Activated CD4-positive, alpha-beta memory T cell treated with anti-CD3 and anti-CD28 coated beads for 36 hours (primary cell): ENCODE measurements at regions not wholly inside any gene's neighbourhood (a gene's known extent, or its start where the extent isn't known, plus 50 kb on each side); places are given as distances from the start of the nearest gene placed in this dataset.

Source experiments
- CTCF ChIA-PET: fragments of 350-600 bp; sonication (Branson Sonifier 250); formaldehyde crosslinking; loops from one replicate; lab custom pipeline; 2021; ENCODE audit warnings: antibody characterized with exemption, inconsistent platforms; lab: Charles Lee
- POLR2A ChIA-PET: fragments of 350-600 bp; sonication (Branson Sonifier 250); formaldehyde crosslinking; loops from one replicate; lab custom pipeline; 2021; ENCODE audit warnings: antibody characterized with exemption; lab: Charles Lee
- DNase-seq: peaks from one replicate; pipeline ENCODE4 v3.0.0-alpha.2; 2020
- H3K27ac Mint-ChIP-seq: one replicate; pipeline ENCODE4 v1.8.0; 2021; ENCODE audit warnings: mixed read lengths
- H3K27me3 Mint-ChIP-seq: one replicate; pipeline ENCODE4 v1.8.0; 2021; ENCODE audit warnings: mixed read lengths
- H3K36me3 Mint-ChIP-seq: one replicate; pipeline ENCODE4 v1.8.0; 2021; ENCODE audit warnings: mixed read lengths
- H3K4me1 Mint-ChIP-seq: one replicate; pipeline ENCODE4 v1.8.0; 2021; ENCODE audit warnings: low read depth, mixed read lengths
- H3K4me3 Mint-ChIP-seq: one replicate; pipeline ENCODE4 v1.8.0; 2021; ENCODE audit warnings: mild to moderate bottlenecking, mixed read lengths
- H3K9me3 Mint-ChIP-seq: one replicate; pipeline ENCODE4 v1.8.0; 2021; ENCODE audit warnings: mixed read lengths
- intact Hi-C: fragments of 100-400 bp; cut with micrococcal nuclease; formaldehyde crosslinking; loops from one replicate; pipeline ENCODE4 v1.15.1; 2023

DNA sequence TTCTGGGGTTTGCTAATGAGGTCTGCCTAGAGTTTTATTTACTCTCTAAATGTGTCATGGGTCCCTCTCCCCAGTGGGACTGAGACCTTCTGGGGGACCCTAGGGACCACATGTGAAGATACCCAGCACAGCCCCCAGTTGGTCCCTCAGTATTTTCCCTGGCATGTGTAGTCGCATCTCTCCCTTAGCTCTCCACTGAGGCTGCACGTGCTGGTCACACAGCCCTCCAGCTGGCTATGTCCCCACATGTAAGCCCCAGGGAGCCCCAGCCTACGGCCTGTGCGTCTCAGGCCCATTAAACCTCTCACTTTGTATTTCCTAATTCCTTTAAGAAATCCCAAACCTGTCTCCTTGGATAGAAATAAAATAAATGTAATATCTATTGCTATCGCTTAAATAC, 189.6 kb upstream of the TSHZ3 start:
- intact Hi-C loops = no loop called here
- POLR2A ChIA-PET = no interaction called here

DNA sequence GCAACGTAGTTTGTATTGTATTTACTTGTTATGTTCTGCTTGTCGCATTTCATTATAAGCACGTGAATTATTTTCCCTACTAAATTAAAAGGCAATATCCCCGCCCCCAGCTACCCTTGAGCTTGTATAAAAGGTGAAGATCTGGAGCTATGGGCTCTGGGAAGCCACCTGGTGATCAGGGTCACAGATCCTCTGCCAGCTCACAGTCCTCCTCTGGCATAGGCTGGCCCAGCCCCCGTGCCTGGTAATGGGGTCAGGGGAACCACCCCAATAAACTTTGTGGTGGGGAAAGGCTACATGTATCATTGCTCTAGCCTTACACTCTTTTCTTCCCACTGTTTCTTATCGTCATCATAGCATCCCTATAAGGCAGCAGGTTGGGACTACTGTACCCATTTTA, 190.2 kb upstream of the TSHZ3 start:
- H3K4me1 Mint-ChIP-seq = no peaks in the 10 kb centered on the region
- no peak overlapping the region for H3K4me3 Mint-ChIP-seq
- no peak for DNase-seq
- H3K9me3 Mint-ChIP-seq = peaks cover 6% of the 10 kb centered on the region
- no peak overlapping the region for H3K27ac Mint-ChIP-seq
- peaks cover 7% of the 10 kb centered on the region for H3K27me3 Mint-ChIP-seq
- POLR2A ChIA-PET = no interaction called here
- intact Hi-C loops = no loop called here
- no peaks in the 10 kb centered on the region for H3K36me3 Mint-ChIP-seq
- CTCF ChIA-PET = no interaction called here

More for the DNA sequence above, 189.6 kb upstream of the TSHZ3 start:
- H3K4me1 Mint-ChIP-seq = no peaks in the 10 kb centered on the region
- CTCF ChIA-PET = no interaction called here
- H3K27me3 Mint-ChIP-seq = peaks cover 7% of the 10 kb centered on the region
- H3K4me3 Mint-ChIP-seq = no peak overlapping the region
- peaks cover 6% of the 10 kb centered on the region for H3K9me3 Mint-ChIP-seq
- no peak for DNase-seq
- no peak overlapping the region for H3K27ac Mint-ChIP-seq
- H3K36me3 Mint-ChIP-seq = no peaks in the 10 kb centered on the region

- Mint-ChIP-seq H3K9me3 (peaks cover 6% of the 10 kb centered on the region), H3K4me3 (no peak overlapping the region), H3K27me3 (peaks cover 7% of the 10 kb centered on the region), H3K36me3 (no peaks in the 10 kb centered on the region), H3K27ac (no peak overlapping the region), H3K4me1 (no peaks in the 10 kb centered on the region)
- ChIA-PET CTCF (no interaction called here), POLR2A (no interaction called here)
- DNase-seq = no peak
- intact Hi-C loops = no loop called here
These were observed 192.2 kb upstream of the TSHZ3 start for GRCh38 chr19:31541396-31541795.

DNA sequence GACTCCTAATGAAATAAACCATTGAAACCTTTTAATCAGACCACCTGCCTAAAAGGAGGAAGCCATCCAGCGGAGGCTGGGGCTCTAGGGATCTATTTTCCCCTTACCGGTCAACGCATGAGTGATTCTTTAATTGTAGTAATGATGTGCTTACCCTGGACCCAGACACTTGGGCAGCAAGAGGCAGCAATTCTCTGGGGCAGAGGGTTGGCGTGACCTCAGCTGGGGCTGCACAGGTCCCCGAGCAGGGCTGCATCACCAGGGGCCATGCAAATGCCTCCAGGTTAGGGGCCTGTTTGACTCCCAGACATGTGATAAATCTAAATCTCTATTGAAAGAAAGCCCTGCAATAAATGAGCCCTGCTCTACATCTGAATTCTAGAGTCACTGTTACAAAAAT, 194.2 kb upstream of the TSHZ3 start:
- no peak for DNase-seq
- H3K4me3 Mint-ChIP-seq = no peak overlapping the region
- H3K36me3 Mint-ChIP-seq = no peaks in the 10 kb centered on the region
- peaks cover 7% of the 10 kb centered on the region for H3K27me3 Mint-ChIP-seq
- H3K9me3 Mint-ChIP-seq = no peaks in the 10 kb centered on the region
- POLR2A ChIA-PET = no interaction called here
- CTCF ChIA-PET = no interaction called here
- H3K27ac Mint-ChIP-seq = no peak overlapping the region
- intact Hi-C loops = no loop called here
- no peaks in the 10 kb centered on the region for H3K4me1 Mint-ChIP-seq

- Mint-ChIP-seq H3K4me3 (no peak overlapping the region), H3K9me3 (no peaks in the 10 kb centered on the region), H3K27ac (no peak overlapping the region), H3K36me3 (no peaks in the 10 kb centered on the region), H3K27me3 (peaks cover 7% of the 10 kb centered on the region), H3K4me1 (no peaks in the 10 kb centered on the region)
- ChIA-PET POLR2A (no interaction called here), CTCF (interaction anchor here (0.6 to 1.0 kb wide), 3 partner anchors 79 to 678 kb away, joined by 3 to 4 read pairs (median 3); no protein-coding TSS in a partner anchor)
- intact Hi-C loops = no loop called here
- DNase-seq = no peak
These were observed 196.5 kb upstream of the TSHZ3 start for GRCh38 chr19:31545777-31546176.

DNA sequence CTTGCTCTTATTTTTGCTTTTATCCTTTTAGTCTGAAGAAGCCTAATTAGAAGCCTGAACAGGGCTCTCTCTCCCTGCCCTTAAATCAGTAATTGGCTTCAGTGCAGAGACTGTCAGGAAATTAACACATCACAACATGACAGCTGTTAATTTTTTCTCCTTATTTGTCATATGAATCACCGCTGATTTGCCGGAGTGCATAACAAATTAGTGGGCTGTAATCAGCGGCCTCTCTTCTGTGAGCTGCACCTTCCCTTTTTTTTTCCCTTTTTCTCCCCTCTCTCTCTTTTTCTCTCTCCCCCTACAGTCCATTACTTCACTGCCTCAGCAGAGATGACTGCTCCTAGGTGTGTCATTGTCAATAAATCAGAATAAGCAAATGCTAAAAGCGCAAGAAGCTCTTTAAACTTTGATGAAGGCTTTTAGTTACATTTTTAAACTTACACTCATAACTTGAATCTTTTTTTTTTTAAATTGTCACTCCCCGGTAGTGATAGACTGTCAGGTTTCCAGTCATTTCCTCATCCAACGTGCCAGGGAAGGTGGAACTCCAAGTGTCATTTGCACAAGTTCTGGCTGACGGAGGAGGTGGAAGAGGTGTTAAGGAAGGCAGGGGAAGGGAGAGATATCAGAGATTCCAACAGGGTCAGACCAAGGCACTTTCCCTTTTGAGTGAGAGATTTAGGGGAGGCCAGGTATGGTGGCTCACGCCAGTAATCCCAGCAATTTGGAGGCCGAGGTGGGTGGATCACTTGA, 197.1 kb upstream of the TSHZ3 start:
- POLR2A ChIA-PET = no interaction called here
- H3K27me3 Mint-ChIP-seq = peaks cover 6% of the 10 kb centered on the region
- H3K9me3 Mint-ChIP-seq = no peaks in the 10 kb centered on the region
- intact Hi-C loops = no loop called here
- CTCF ChIA-PET = interaction anchor here (0.6 to 0.7 kb wide), 2 partner anchors 78 to 194 kb away, joined by 3 to 4 read pairs; no protein-coding TSS in a partner anchor
- no peak overlapping the region for H3K4me3 Mint-ChIP-seq
- no peaks in the 10 kb centered on the region for H3K4me1 Mint-ChIP-seq
- H3K27ac Mint-ChIP-seq = no peak overlapping the region
- no peaks in the 10 kb centered on the region for H3K36me3 Mint-ChIP-seq
- DNase-seq = no peak

- DNase-seq = no peak
- CTCF ChIA-PET = no interaction called here
- Mint-ChIP-seq H3K27me3 (no peaks in the 10 kb centered on the region), H3K36me3 (no peaks in the 10 kb centered on the region), H3K4me3 (no peak overlapping the region), H3K27ac (no peak overlapping the region), H3K9me3 (no peaks in the 10 kb centered on the region), H3K4me1 (no peaks in the 10 kb centered on the region)
- POLR2A ChIA-PET = no interaction called here
- intact Hi-C loops = no loop called here
These were observed 199.7 kb upstream of the TSHZ3 start for GRCh38 chr19:31548941-31549340.

- H3K27me3 Mint-ChIP-seq = peaks cover 3% of the 10 kb centered on the region
- H3K4me3 Mint-ChIP-seq = no peak overlapping the region
- CTCF ChIA-PET = no interaction called here
- intact Hi-C loops = no loop called here
- no peaks in the 10 kb centered on the region for H3K4me1 Mint-ChIP-seq
- no peak for DNase-seq
- POLR2A ChIA-PET = interaction anchor here (0.7 kb wide), 1 partner anchor 42 kb away, joined by 3 read pairs; no protein-coding TSS in a partner anchor
- no peak overlapping the region for H3K27ac Mint-ChIP-seq
- no peaks in the 10 kb centered on the region for H3K36me3 Mint-ChIP-seq
- H3K9me3 Mint-ChIP-seq = no peaks in the 10 kb centered on the region
These were observed 204.0 kb upstream of the TSHZ3 start for GRCh38 chr19:31553112-31553845.

DNA sequence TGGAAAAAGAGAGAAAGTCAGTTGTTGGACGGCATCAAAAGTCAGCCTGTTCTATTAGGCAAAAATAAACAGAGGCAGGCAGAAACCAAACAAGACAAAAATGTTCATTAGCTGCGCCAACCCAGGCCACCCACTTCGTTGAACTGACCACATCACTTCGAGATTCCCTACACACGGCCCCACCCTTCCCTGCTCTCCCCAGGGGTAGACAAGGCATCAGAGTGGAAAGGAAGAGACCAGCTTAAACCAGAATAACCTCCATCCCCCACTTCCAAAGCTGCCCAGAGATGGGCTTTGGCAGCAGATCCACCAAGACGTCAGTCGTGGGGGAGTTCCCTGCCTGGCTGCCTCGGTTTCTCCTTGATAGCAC, 204.6 kb upstream of the TSHZ3 start:
- no peak overlapping the region for H3K4me3 Mint-ChIP-seq
- no peak for DNase-seq
- ChIA-PET POLR2A (interaction anchor here (0.7 kb wide), 1 partner anchor 41 kb away, joined by 3 read pairs; no protein-coding TSS in a partner anchor), CTCF (no interaction called here)
- H3K27ac Mint-ChIP-seq = no peak overlapping the region
- H3K4me1 Mint-ChIP-seq = no peaks in the 10 kb centered on the region
- no peaks in the 10 kb centered on the region for H3K36me3 Mint-ChIP-seq
- H3K27me3 Mint-ChIP-seq = peaks cover 3% of the 10 kb centered on the region
- no peaks in the 10 kb centered on the region for H3K9me3 Mint-ChIP-seq
- intact Hi-C loops = no loop called here

DNA sequence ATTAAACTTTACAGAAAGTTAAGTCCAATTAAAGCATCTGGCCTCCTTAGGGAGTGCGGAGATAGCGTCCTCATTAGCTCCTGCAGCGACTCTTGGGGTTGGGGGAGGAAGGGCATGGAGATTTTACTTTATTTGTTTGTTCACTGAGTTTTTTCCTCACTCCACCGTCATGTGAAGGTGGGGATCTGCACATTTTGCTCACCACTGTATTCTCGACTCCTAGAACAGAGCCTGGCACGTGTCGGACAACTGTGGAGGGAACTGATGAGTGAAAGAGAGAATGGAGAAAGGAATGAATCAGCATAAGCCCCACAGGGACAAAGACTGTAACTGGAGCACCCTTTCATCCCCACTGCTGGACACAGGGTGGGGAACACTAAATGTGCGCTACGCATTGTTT, 205.1 kb upstream of the TSHZ3 start:
- Mint-ChIP-seq H3K4me3 (no peak overlapping the region), H3K4me1 (no peaks in the 10 kb centered on the region), H3K9me3 (peaks cover 4% of the 10 kb centered on the region), H3K27ac (no peak overlapping the region), H3K36me3 (no peaks in the 10 kb centered on the region), H3K27me3 (peaks cover 3% of the 10 kb centered on the region)
- intact Hi-C loops = no loop called here
- CTCF ChIA-PET = no interaction called here
- POLR2A ChIA-PET = no interaction called here
- DNase-seq = no peak

DNA sequence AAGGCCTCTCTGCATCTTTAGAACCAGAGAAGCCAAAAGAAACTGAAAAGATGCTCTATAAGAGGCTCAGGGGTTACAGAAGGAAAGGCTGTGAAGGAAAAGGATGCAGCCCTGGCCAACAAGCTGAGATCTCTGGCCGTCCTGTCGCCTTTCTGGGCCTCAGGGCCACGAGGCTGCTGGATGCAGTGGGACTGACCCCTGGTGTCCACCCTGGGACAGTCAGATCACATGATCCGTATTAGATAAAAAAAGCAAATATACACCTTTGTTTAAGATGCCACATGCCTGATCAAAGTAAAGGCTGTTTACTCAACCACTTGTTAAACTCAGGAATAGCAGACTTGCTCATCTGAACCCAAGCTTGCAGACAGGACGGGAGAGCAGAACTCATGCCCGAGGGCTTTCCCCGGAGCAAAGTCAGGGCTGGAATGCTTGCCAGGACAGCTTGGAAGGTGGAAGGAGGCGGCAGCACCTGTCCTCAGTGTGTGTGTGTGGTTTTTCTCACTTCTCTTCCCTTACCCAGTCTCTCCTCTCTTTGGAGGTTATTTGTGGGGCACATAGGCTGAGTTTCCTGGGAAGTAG, 206.5 kb upstream of the TSHZ3 start:
- Mint-ChIP-seq H3K36me3 (no peaks in the 10 kb centered on the region), H3K27me3 (peaks cover 3% of the 10 kb centered on the region), H3K4me1 (no peaks in the 10 kb centered on the region), H3K27ac (no peak overlapping the region), H3K4me3 (no peak overlapping the region), H3K9me3 (peaks cover 10% of the 10 kb centered on the region)
- DNase-seq = no peak
- ChIA-PET CTCF (no interaction called here), POLR2A (no interaction called here)
- intact Hi-C loops = no loop called here

DNA sequence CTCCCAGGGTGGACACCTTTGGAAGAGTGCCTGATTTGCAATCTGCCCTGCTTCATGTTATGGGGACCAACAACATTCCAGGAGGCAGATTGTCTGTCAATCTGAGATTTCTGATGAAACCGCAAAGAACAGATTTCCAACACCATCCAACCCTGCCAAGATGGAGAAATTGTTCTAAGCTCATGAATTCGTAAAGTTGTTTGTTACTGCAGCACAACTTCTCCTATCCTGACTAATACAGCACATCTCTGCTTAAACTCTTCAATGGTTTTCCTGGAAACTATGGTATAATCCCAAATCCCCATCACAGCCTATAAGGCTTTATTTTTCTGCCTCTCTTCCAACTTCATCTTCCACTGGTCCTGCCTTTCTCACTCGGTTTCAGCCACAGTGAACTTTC, 210.3 kb upstream of the TSHZ3 start:
- CTCF ChIA-PET = no interaction called here
- peaks cover 10% of the 10 kb centered on the region for H3K9me3 Mint-ChIP-seq

More for the DNA sequence above, 210.3 kb upstream of the TSHZ3 start:
- H3K27me3 Mint-ChIP-seq = peaks cover 3% of the 10 kb centered on the region
- intact Hi-C loops = no loop called here
- H3K4me3 Mint-ChIP-seq = no peak overlapping the region
- DNase-seq = no peak
- H3K27ac Mint-ChIP-seq = no peak overlapping the region
- H3K4me1 Mint-ChIP-seq = no peaks in the 10 kb centered on the region
- POLR2A ChIA-PET = no interaction called here
- no peaks in the 10 kb centered on the region for H3K36me3 Mint-ChIP-seq
